ENCODE measurements at regions not wholly inside any gene's neighbourhood (a gene's known extent, or its start where the extent isn't known, plus 50 kb on each side); places are given as distances from the start of the nearest gene placed in this dataset.
"Not testable (repeated sequence)": the region's sequence is repeated elsewhere in the genome, so short reads cannot be mapped to it uniquely, and the experiment has no call there.

- no peak for DNase-seq (ENCODE audit: low spot score)
- in situ Hi-C loops (cut with HindIII; ENCODE audit: low sequenced_read_pairs), result no loop called here
Observed at GRCh38 chr20:19019734-19020364, 192.6 kb upstream of the SLC24A3 start.

DNA sequence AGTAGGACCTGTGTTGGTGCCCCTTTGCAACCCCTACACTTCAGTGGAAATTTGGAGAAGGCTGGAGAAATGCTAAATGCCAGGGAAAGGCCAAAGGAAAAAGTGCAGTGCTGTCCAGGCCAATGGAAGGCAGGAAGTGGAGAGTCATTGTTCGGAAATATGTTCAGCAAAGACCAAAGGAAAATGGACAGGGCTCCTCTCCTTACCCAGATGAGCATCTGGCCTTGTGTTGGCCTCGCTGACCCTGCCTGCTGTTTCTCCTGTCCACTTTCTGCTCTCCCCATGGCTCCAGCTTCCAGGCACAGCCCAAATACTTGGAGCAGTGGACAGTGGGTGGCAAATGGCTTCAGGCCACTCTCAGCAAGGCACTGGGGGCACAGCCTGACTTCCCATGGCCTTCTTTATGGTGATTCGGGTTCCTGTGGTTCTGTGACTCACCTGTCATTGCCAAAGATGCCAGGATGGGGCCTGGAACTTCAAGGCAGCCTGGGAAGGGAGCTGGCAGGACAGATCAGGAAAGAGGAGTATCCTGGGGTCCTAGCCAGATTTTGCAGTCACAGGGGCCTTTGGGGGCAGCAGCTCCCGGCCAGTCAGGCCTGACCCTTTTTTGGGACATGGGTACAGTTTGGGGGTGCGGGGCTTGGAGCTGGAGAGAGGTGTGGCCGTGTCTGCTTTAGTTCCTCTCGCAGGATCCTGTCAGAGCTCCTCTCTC, 190.9 kb upstream of the SLC24A3 start:
- in situ Hi-C loops (cut with HindIII; ENCODE audit: low sequenced_read_pairs), result no loop called here

GRCh38 chr20:19022118-19022575, 190.3 kb upstream of the SLC24A3 start:
- in situ Hi-C loops (cut with HindIII; ENCODE audit: low sequenced_read_pairs), result no loop called here
- no peak for DNase-seq (ENCODE audit: low spot score)

More for the DNA sequence above, 190.9 kb upstream of the SLC24A3 start:
- no peak for DNase-seq (ENCODE audit: low spot score)

DNA sequence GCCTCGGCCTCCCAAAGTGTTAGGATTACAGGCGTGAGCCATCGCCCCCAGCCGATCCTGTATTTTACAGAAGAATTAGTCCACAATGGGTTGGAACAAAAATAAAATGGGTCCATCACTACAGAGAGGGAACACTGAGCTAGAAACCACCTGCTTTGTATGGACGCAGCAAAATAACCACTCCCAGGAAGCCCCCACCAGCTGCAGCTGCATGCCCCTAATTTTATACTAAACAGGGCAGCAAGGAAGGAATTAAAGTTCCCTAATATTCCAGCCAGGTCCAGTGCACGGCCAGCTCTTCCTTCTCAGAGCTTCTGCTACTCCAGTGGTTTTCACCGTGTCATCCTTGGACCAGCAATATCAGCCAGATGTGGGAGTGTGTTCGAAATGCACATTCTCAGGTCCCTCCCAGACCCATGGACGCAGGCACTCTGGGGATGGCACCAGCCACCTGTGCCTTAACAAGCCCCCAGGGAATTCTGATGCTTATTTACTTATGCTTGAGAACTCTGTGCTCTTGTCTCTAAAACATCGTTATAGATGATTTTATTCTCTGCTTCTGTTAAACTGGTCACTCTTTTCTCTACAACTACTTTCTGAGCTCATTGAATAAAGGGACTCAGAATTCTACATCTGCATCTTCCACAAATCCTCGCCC, 189.5 kb upstream of the SLC24A3 start:
- no peak for DNase-seq (ENCODE audit: low spot score)
- in situ Hi-C loops (cut with HindIII; ENCODE audit: low sequenced_read_pairs), result no loop called here

GRCh38 chr20:19024296-19025035, 188.0 kb upstream of the SLC24A3 start:
- in situ Hi-C loops (cut with HindIII; ENCODE audit: low sequenced_read_pairs), result no loop called here
- DNase-seq (ENCODE audit: low spot score), result no peak

DNA sequence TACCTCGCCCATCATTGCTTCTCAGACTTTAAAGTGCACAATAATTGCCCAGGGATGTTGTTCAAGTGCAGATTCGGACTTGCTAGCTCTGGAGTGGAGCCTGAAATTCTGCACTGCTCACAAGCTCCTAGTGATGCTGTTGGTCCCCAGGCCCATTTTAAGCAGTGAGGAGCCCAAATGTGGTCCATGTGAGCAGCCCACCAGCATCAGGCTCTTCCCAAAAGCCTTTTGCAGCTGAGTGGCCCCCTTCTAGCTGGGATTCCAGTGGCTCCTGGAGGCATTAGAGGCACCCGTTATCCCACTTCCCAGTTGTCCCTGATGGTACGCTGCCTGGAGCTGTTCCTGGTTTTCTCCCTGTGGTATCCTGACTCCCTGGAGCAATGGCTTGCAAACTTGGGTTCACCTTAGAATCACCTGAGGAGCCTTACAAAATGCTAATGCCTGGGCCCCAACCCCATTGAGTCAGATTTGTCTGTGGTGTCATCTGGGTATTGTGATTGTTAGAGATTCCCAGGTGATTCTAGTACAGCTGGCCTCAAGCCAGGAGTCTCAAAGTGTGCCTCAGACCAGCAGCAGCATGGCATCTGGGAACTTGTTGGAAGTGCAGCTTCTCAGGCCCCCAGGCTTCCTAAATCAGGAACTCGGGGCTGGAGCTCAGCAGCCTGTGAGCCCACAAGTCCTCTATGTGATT, 186.9 kb upstream of the SLC24A3 start:
- in situ Hi-C loops (cut with HindIII; ENCODE audit: low sequenced_read_pairs), result no loop called here
- DNase-seq (ENCODE audit: low spot score), result peak; percentile 3

DNA sequence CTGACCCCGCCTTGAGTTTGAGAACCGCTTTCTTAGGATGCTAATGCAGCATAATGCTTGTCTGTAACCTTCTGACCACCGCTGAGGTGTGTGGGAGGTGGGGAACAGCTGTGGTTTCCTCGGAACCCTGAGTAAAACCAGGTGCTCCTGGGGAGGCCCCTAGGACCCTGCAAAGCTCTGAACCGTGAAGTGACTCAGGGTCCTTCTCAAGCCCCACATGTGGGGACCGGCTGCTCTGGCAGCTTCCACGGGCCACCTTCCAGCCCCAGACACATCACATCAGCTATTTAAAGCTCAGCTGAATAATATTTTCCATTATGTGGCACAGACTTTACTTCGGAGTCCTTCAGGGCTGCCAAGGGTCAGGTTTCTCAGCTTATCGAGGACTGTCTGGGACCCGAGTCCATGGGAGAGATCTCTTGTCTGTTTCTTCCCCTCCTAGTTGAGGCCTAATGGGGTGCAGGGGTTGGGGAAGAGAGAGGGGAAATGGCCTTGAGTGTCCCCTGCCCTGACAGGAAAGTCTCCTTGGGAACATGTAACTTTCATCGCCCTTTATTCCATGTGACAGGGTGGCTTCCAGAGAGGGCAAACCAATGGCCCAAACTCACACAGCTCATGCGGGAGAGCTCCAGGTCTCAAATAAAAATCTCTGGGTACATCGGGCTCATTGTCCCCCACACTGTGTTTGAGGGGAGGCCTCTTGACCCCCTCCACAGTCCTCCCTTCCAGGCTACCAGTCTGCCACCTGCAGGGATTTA, 186.1 kb upstream of the SLC24A3 start:
- DNase-seq (ENCODE audit: low spot score), result no peak
- in situ Hi-C loops (cut with HindIII; ENCODE audit: low sequenced_read_pairs), result no loop called here

DNA sequence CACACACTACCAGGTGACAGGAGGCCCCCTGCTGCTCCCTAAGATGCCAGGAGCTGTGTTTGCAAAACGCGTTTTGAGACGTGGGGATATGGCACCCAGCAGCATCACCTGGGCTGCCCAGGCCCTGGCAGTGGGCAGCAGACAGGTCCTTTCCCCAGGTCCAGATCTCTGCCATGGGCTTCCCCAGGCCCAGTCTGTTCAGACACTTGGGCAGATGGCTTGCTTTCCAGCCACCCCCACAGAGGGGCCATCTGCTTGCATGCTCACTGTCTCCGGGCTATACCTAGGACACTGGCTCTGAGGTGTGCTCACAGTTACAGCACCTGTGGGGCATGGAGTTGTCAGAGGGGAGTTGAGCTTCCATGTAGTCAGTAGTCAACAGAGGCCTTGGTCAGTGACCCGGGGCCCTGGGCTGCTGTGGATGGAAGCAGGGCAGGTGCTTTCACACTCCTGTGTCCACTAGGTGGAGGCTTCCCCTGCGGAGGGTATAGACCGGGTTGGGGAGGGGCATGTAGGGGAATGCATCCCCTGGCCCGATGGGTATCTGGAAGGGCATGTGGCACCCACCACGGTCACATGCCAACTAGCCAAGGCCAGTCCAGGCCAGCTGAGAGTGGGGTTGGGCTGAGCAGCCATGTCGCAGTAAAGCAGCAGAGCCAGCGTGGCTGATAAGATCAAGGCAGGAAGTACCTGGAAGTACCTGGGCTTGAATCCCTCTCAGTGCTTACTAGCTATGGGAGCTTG, 185.4 kb upstream of the SLC24A3 start:
- in situ Hi-C loops (cut with HindIII; ENCODE audit: low sequenced_read_pairs), result no loop called here
- peak; percentile 89 for DNase-seq (ENCODE audit: low spot score)

DNA sequence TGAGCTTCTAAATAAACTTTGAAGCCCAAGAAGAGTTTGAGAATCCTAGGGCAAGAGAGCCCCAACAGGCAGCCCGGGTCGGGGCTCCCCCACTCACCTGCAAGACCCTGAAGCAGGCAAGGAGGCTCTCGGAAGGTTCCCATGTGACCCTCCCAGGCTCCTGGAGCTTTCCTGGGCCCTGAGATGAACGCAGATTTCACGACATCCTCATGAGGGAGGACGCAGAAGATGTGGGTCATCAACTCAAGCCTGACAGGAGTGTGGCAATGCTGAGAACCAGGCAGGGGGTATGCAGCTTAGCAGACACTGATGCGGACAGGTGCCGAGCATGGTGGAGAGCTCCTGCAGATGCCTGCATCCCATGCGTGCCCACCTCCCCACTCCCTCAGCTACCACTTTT, 184.5 kb upstream of the SLC24A3 start:
- DNase-seq (ENCODE audit: low spot score), result no peak
- in situ Hi-C loops (cut with HindIII; ENCODE audit: low sequenced_read_pairs), result no loop called here

GRCh38 chr20:19041787-19042186, 170.7 kb upstream of the SLC24A3 start:
- in situ Hi-C loops (cut with HindIII; ENCODE audit: low sequenced_read_pairs), result no loop called here
- no peak for DNase-seq (ENCODE audit: low spot score)

- in situ Hi-C loops (cut with HindIII; ENCODE audit: low sequenced_read_pairs), result no loop called here
- no peak for DNase-seq (ENCODE audit: low spot score)
Observed at GRCh38 chr20:19045371-19045770, 167.1 kb upstream of the SLC24A3 start.

DNA sequence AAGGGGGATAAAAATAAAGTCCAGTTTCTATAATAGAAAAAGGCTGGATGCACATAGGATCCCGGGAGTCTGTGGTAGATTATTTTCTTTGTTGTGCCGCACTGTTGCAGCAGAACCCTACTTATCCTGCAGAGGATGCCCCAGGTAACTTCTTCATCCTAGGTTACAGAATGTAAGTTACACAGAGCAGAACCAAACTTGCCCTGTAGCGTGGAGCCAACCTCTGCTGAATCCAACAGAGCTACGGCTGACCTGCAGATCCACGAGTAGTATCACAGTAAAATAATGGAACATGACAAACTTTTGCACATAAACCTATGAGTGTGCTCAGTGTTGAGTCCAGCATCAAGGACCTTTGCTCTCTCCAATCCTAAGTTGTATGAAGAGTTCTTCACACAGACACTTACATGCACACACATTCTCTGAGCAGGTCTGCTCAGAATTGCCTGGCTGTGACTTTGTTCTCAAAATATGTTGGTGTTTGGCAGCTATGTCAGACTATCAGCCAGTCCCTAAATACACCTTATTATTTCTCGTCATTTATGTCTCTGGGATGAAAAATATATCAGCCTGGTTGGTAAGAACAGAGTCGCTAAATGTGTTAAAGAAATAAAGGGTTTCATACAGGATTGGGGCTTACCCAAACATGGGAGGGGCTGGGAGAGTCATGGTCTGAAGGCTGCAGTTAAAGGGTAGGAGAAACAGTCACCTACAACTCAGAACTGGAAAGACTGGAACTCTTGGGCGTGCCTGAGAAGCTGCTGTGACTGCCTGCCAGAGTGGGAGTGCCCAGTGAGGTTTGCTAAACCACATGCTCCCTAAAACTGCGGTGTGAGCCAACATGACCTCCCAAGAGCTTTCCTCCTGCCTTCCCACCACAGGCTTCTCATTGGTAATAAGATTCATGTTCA, 165.1 kb upstream of the SLC24A3 start:
- no peak for DNase-seq (ENCODE audit: low spot score)

GRCh38 chr20:19047951-19048296, 164.5 kb upstream of the SLC24A3 start:
- in situ Hi-C loops (cut with HindIII; ENCODE audit: low sequenced_read_pairs), result no loop called here
- DNase-seq (ENCODE audit: low spot score), result no peak

More for the DNA sequence above, 165.1 kb upstream of the SLC24A3 start:
- in situ Hi-C loops (cut with HindIII; ENCODE audit: low sequenced_read_pairs), result no loop called here

DNA sequence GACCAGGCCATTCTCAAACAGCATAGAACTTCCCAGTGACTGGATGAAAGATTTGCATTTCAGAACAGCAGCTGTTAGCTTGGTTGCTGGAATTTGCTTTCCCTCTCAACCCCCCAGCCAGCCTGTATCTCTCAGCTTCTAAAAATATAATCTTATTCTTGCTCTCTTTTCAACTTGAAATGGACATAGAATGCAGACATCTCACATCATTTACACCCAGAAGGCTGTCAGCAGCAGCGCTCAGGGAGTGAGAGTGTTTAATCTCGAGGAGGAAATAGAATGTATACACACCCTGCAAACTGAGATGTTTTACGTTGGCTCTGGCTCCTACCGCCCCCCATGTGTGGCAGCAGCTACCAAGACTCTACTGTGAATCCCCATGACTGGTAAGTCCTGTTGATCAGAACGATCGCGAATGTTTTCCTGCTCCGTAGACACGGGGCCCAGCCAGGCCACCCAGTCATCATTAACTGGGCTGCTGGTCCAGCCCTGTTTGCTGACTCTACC, 163.4 kb upstream of the SLC24A3 start:
- no peak for DNase-seq (ENCODE audit: low spot score)

DNA sequence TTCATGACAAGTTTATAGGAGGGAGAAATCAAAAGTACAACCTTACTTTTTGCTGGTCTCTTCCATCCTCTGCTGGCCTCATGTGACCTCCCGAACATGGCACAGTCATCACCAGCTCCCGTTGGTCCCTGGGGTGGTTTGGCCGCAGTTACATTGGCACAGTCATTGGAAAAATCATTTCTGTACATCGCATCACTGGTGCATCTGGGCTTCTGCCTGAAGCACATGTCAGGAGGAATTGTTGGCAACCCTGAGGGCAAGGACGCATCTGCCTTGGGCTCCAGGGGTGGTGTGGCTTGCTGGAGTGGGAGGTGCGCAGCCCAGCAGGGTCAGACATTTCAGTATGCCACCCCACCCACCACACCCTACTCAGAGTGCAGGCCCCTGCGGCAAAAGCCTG, 162.9 kb upstream of the SLC24A3 start:
- no peak for DNase-seq (ENCODE audit: low spot score)
- in situ Hi-C loops (cut with HindIII; ENCODE audit: low sequenced_read_pairs), result no loop called here

More for the DNA sequence above, 163.4 kb upstream of the SLC24A3 start:
- in situ Hi-C loops (cut with HindIII; ENCODE audit: low sequenced_read_pairs), result no loop called here

GRCh38 chr20:19056909-19057308, 155.5 kb upstream of the SLC24A3 start:
- DNase-seq (ENCODE audit: low spot score), result no peak
- in situ Hi-C loops (cut with HindIII; ENCODE audit: low sequenced_read_pairs), result no loop called here

GRCh38 chr20:19064788-19065187, 147.7 kb upstream of the SLC24A3 start:
- DNase-seq (ENCODE audit: low spot score); in situ Hi-C loops (cut with HindIII; ENCODE audit: low sequenced_read_pairs): not testable (repeated sequence)
